HG02973 (cell line): ENCODE measurements at regions not wholly inside any gene's neighbourhood (a gene's known extent, or its start where the extent isn't known, plus 50 kb on each side); places are given as distances from the start of the nearest gene placed in this dataset.

Experiments
- ATAC-seq: cut with Tn5 transposase; IDR thresholded peaks from one replicate; pipeline ENCODE4 v1.9.1; 2021; ENCODE audit warnings: moderate library complexity; ENCODE audit not compliant: unreplicated experiment

DNA sequence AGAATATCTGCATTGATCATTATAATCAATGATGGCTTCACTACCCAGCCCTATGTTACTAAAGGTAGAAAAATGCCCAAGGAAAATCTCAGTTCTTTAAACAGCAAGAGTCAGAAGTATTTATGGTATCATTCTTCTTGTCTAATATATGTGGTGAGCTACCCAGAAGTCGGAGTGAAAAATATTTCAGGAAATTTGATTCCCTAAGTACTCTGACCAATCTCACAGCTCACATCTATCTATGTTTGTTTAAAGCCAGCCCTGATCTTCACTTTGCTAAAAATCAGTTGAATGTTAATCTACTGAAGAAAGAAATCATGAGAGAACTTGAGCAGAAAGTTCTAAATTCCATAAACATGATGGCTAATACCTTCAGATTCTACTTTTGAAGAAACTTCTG lies 522.9 kb upstream of the SLIT2 start:
- no peak for ATAC-seq

DNA sequence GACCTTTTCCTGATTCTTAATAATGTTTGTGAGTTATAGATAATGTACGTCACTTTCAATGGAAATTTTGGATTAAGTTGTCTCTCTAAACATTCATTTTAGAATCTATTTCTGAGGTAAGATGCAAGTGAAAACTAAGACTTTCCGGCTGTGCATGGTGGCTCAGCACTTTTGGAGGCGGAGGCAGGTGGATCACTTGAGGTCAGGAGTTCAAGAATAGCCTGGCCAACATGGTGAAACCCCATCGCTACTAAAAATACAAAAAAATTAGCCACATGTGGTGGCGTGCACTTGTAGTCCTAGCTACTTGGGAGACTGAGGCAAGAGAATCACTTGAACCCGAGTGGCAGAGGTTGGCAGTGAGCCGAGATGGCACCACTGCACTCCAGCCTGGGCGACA lies 524.6 kb upstream of the SLIT2 start:
- ATAC-seq: no peak

DNA sequence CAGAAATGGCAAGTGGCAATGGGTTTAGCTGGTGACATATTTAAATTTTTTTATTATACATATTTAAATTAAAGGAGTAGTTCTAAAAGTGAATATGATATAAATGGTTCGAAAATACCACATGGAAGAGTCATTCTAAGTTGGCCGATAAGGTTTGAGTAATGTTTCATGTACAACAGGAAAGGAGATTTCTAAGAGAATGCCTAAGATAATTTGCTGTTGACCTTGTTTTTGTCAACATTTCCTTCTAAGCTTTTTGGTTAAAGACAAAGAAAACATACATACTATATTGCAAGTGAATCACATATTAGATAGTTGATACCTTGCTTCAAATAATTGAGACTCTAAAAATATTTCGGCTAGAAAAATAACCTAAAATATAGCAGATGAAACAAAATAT lies 526.6 kb upstream of the SLIT2 start:
- ATAC-seq: no peak

DNA sequence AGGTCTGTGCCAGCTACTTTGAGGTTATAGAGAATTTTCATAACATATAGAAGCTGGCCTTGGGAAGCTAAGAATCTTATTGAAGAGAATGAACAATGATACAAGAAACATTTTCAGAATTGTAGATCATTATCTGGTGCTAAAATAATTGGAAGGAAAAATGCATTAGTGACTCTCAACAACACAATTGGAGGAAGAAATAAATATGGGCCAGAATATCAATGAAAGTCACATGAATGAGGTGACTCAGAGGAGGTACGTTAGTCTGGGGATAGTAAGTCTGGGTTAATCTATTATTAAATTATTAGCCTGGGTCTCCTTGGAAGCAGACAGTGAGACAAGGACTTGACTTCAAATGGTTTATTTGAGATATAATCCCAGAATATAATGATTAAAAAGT lies 529.3 kb upstream of the SLIT2 start:
- ATAC-seq: no peak

DNA sequence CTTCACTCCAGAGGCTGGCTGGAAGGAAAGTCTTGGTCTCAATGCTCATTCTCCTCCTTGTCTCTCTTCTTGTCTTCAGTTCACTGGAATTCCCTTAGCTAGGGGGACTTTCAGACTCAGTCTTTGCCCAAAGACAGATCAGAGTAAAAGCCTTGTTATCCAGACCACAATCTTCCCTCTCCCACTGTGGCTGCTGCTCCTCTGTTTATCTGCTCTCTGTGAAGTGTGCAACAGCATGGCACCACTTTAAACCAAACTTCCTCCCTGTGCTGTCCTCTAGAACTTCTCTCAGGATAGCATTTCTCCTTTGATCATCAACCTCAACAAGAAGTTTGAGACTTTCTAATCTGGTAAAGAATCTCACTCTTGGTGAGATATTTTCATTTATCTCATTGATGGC lies 530.1 kb upstream of the SLIT2 start:
- no peak for ATAC-seq

DNA sequence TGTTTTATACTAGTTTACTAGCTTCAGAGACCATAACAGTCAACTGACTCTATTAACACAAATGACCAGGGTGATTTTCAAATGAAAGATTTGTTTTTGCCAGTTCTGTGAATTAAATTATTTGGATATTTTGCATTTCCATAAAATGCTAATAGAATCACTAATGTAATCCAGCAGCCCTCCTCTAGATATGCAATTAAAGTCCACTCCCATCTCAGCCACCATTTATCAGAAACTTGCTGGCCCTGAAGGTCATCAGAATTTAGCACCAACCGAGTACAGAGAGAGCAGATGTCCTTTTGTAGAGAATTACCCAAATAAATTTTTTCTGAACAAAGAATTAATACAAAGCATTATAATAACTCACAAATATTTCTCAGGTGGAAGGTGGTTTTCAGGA lies 531.1 kb upstream of the SLIT2 start:
- no peak for ATAC-seq

DNA sequence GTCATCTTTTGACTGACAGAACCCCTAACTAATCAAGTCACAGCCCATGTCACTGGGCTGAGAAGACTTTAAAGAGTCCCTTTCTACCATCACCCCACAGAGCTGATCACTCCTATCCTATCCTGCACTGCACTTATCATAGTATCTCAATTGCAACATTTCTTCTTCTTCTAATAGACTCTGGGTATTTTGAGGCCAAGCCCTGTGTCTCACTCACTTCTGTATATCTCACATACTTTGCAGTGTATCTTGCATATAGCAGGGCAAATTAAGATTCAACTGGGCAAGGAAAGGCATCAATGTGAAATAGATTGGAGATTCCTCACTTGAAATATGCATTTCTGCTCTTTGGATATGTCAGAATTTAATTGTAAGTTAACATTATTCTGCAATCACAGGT lies 531.5 kb upstream of the SLIT2 start:
- ATAC-seq: no peak

DNA sequence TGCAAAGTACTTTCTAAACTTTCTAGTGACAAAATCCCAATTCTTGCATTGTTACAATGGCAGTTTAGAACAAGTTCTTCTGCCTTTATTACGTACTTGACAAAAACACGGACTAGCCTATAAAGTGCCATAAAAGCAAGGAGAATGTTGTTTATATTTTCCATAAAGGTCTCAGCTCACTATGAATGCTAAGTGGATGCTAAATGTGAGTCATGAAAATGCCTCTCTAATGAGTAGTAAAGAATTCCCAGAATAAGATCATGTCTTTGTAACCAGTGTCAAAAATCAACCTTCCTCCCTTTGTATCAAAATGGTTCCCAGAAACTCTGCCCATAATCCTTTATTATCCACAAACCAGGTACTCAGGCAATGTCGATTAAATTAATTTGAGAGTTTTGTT lies 539.8 kb upstream of the SLIT2 start:
- no peak for ATAC-seq

DNA sequence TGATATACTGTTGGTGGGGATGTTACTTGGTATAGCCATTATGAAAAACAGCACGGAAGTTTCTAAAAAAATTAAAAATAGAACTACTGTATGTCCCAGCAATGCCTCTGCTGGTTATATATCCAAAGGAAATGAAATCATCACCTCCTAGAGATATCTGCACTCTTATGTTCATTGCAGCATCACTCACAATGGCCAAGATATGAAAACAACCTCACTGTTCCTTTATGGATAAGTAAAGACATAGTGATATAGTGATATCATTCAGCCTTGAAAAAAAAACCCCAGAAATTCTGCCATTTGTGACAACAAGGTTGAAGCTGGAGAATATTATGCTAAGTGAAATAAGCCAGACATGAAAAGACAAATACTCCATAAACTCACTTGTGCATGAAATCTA lies 543.8 kb upstream of the SLIT2 start:
- no peak for ATAC-seq

DNA sequence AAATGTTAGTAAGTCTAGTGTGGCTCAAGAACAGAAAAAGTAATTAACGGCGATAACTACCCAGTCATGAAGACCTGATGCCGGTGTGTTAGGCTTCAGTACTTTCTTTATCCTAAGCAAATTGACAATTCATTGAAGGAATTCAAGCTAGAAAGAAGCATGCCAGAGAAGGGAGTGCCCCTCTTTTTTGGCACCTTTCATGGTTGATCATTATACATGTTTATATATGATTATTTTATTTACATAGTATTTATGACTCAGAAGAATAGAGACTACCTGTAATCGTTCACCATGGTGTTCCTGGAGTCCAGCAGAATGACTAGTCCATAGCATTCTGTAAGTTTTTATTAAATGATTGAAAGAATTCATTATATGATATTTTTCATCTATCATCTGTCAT lies 548.3 kb upstream of the SLIT2 start:
- no peak for ATAC-seq

DNA sequence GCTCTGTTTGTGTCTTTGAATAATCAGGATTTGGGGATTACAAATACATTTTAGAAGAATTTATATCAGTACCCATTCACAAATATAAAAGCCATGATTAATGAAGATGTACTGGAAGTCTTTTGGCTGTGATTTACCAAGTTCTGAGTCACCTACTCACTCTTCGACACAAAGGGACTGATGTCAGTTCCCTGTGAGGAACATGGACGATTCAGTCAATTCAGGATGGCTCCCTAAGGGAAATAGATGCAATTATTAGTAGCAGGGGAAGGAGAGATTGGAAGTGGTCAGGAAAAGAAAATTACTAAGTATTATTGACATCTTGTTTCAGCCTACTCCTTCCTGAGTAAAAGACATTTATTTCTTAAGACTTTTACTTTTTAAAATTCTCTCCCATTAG lies 550.7 kb upstream of the SLIT2 start:
- ATAC-seq: no peak

DNA sequence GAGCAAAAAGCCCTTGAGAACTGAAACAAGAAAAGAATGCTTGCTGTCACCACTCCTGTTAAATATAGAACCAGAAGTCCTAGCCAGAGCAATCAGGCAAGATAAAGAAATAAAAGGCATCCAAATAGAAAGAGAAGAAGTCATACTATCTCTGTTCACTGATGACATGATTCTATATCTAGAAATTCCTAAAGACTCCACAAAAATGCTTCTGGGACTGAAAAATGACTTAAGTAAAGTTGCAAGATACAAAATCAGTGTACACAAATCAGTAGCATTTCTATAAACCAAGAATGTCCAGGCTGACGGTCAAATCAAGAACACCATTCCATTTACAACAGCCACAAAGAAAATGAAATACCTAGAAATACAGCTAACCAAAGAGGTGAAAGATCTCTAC lies 552.7 kb upstream of the SLIT2 start:
- ATAC-seq: no peak

DNA sequence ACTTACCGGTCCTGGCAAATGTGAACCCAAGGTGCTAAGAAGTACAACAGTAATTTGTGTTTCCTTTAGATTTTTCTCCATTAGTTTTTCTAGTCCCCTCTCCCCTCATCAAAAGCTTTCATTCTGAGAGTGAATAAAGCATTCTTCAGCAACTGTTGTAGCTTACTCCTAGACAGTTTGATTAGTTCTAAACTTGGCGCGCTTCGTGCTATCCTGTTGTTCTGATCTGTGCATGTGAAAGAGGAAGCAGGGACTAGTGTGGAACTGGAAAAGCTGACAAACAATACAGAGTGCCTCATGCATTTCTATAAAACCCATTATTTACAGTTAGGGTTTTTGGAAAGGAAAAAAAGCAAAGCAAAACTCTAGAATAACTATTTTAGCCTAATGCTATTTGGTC lies 556.9 kb upstream of the SLIT2 start:
- ATAC-seq: no peak

DNA sequence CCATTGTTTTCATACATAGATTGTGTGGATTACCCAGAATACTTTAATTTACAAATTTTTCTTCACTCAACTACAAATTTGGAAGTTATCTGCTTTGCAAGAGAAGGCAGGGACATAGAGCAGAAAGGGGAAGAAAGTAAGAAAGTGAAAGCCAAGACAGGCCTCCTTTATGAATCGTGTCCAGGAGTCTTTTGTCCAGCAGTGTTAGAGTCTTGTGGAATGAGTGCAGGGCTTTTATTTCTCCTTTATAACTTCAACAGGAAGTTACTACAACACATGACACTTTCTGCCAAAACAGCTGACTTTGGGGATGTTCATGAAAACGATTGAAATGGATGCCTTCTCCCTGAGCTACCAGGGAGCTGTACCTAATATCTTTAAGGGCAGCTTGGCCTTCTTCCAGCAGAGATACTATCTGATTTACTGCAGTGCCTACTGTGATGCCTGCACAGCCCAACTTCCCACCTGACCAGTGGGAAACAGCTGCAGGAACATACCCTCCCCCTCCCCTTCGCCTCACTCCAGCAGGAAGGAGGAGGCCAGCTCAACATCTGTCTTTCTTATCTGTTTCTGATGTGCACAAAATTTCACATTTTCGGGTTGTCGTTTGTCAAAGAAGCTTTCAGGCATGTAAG lies 557.7 kb upstream of the SLIT2 start:
- ATAC-seq: no peak

DNA sequence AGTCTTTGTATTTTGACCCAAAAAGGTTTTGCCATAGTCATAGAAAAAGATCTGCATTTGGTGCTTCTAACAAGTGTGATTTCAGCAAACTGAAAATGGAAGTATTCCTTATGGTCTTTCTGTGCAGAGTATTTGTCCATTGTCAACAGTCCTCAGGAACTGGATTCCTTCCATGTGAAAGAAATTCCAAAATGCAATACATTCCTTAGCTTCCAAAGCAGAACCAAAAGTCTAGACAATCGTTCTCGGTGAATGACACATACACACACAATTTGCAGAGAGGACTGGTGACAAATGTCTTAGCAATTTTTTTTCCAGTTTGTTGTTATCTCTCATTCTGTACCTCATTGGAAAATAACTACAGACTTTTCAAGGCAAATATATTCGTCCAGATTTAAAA lies 562.2 kb upstream of the SLIT2 start:
- ATAC-seq: no peak

DNA sequence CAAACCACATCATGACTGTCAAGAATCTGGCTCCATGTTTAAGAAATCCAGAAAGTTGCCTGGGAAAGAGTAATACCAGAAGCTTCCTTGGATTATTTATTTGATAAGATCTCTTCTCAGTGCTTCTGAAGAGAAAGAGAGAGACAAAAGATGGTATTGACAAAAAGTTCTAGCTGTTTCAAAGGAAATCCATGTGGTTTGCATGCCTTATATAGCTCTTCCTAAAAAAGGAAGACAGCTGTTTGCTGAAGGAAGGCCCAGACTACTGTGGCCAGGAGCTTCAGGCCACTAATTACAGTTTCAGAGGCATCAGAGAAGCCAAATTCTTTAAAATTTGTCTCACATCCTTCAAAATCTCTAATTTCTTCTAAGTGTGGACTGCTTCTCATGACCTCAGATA lies 565.2 kb upstream of the SLIT2 start:
- no peak for ATAC-seq

DNA sequence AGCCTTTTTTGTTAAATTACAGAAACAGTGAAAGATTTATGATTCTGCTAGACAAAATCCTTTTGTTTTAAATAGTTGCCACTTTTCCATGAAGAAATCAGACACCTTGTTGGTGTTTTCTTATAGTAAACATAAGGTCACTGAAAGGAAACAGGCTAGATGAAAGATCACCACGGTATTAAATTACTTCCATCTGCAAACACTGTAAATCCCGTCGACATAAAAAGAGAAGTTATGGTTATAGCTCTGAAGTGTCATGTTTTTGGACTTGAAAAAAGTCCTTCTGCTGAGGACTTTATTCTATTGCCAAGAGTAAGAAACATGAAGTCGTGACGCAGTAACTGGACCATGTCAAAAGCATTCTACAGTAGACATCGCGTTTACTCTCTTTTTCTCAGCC lies 567.6 kb upstream of the SLIT2 start:
- ATAC-seq: no peak

DNA sequence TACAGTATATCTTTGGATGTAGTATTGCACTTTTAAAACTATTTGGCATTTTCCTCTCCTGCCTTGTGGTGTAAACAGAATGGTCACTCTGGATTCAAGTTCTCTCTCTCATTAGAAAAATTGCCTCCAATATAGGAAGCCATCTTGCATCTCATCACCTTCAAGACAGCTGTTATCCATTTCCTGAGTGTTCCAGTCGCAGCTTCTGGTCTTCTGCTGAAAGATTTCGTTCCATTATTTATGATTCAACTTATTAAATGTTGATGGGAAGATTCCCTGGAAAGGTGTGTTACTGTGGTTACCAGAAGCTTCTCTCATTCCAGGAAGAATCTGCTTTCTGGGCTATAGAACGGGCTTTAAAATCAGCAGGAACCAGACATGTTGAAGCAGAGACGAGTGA lies 568.3 kb upstream of the SLIT2 start:
- ATAC-seq: no peak

DNA sequence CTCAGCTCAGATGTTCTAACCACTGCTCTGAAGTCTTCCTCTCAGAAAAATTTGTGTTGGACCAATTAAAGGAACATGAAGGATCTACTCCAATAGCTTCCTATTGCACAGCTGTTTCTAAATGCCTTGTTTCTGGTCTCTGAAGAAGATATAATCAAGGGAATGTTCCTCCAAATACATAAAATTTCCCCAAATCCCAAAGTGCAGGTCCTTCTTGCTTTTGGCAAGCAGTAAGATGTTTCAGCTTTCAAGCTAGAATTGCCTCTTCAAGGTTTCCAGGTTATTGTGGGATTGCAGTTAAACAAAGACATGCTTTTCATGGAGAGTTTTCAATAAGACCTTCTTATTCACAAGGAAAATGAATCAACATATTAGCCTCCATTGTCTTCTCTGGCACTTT lies 574.5 kb upstream of the SLIT2 start:
- ATAC-seq: no peak

DNA sequence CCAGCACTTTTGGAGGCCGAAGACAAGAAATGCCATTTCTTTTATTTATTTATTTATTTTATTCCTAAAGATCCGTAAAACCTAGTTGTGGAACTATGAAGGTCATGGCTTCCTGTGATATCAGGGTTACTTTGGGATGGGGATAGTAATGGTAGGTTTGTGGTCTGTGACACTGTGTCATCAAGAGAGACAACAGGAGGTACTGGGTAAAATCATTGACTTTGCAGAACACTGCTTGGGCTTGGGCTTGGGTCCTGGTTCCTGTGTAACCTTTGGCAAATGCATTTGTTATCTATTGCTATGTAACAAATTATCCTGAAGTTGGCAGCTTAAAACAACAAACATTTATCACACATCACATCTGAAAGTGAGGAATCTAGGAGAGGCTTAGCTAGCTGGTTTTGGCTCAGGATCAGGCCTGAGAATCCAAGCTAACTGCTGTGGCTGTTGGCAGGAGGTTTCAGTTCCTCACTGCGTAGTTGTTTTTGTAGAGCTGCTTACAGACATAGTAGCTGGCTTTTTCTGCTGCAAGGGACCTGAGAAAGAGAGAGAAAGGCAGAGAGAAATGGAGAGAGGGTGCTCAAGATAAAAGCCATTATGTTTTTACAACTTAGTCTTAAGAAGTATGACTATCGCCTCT lies 576.4 kb upstream of the SLIT2 start:
- no peak for ATAC-seq

DNA sequence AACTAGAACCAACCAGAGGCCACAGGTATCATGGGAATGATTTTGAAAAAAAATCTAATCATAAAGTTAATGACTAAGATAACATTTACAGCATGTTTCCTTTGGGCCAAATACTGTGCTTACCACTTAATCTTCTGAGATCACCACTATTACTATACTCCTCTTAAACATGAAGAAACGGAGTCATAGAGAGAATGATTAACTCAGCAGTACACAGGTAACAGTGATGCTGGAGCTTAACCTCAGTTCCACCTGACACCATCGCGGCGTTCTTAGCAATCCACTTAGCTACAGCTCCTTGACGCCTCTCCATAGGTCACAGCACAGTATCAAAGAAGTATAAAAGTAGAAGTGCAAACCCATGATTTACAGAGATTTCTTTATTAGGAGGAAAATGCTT lies 592.6 kb upstream of the SLIT2 start:
- no peak for ATAC-seq

DNA sequence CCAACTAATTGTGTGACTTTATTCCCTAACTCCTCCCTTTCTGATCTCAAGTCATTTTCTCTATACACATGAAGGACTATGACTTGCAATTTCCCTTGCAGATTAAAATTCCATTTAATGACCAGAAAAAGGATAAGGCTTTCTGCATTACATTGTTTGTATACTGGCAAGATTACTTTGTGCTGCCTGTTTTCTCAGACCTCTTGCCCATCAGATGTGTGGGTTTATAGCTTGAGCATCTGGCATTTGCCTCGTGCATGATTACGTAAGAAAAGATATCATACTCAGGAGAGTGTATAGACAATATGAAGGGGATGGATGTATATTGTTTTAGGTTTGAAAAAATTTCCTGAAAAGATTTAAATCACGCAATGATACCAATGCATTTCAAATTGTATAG lies 593.8 kb upstream of the SLIT2 start:
- ATAC-seq: no peak

DNA sequence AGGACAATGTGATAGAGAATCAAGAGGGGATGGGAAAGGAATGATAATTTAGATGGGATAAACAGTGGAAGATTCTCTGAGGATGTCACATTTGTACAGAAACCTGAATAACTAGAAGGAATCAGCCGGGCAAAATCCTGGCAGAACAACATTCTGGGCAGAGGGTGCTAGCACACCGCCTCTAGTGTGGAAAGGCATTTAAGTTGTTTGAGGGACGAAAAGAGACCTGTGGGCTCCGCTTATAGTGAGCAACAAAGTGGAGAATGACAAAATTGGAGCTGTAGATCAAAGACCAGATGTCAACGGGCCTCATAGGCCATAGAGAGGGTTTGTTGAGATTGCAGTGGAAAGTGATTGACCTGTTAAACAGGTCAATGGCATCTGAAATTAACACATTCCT lies 596.0 kb upstream of the SLIT2 start:
- no peak for ATAC-seq
